ENCODE measurements at regions not wholly inside any gene's neighbourhood (a gene's known extent, or its start where the extent isn't known, plus 50 kb on each side); places are given as distances from the start of the nearest gene placed in this dataset.

DNA sequence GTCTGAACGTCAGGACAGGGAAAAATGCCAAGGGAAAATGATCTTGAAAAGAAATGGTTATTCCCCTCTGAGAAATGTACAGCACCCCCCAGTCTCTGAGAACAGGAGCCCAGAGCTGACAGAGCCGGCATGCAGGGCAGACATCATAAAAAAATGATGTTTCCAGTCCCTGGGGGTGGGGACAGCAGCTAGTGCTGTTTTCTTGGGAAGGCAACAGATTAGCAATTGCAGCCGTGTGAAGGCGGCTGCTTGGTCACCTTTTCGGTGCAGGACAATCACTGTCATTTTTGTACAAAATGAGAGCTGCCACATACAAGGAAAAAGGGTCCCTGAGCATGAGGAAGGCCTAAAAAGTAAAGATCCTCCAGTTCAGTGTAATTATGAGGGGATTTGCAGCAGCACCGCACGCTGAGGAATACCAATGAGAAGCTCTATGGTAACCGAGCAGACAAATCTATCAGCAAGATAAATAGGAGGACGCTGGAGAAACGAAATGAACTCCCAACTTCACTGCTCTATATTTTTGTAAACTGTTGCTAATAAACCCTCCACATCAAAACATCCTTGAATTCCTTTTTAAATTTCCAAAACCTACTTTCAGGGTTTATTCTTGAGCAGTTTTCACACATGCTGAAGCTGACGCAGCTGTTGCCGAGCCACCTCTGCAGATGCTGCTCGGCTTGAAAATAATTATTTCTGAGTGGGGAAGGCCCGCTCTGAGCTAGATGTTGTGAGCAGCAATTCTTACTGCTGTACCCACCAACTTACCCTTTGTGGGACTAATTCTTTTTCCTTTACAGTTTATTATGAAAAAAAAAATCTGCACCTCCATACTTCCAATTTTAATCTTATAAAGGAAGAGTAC lies 98.2 kb upstream of the NEBL start:
- no peak for DNase-seq

DNA sequence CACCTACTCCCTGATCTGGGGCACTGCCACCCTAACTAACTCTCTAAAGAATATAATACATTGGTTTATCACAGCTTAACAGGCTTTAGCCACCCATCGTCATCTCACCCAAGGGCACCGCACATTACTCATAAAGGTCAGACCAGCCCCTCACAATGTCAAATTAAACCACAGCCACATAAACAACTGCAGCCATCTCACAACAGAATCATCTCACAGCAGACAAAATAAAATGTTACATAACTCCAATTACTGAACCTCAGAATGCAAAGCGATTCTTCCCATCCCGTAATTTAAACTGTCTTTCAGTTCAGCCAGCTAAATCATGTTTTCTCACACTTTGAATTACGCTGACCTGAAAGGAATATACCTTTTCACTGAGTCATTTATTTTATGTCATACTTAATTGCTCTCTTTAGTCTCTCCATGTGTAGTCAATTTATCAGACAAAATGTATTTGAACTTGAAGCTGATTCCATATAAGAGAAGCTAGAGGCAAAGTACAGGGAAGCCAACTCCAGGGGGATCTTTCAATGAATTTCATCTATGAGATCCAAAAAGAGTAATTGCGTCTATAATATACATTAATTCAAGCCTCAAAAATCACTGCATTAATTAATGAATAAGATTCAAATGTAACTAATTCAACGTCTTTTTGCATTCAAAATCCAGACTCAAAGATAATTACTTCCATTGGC lies 96.9 kb upstream of the NEBL start:
- DNase-seq = no peak

DNA sequence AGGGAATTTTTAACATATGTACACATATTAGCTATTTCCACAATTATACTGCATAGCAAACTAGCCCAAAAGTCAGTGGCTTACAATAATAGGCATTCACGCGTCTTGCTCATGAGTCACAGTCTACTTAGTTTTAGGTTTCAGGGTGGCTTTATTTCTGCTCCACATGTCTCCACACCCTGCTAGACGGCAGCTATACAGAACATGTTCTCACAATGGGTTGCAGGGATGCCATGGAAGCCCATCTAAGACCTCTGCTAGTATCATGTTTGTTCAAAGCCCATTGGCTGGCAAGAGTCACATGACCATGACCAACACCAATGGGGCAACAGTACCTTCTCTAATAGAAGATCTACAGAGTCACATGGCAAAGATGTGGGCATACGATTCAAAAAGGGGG lies 96.3 kb upstream of the NEBL start:
- no peak for DNase-seq

DNA sequence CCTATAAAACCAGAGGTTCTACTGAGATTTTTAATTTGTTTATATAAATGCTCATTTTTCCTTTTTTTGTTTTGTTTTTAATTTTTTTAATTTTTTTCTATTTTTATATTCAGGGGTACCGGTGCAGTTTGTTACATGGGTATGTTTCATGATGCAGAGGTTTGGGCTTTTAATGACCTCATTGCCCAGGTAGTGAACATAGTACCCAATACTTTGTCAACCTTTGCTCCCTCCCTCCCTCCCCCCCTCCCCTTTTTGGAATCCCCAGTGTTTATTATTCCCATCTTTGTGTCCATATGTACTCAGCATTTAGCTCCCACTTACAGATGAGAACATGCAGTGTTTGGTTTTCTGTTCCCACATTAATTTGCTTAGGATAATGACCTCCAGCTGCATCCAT lies 94.4 kb upstream of the NEBL start:
- DNase-seq = no peak

DNA sequence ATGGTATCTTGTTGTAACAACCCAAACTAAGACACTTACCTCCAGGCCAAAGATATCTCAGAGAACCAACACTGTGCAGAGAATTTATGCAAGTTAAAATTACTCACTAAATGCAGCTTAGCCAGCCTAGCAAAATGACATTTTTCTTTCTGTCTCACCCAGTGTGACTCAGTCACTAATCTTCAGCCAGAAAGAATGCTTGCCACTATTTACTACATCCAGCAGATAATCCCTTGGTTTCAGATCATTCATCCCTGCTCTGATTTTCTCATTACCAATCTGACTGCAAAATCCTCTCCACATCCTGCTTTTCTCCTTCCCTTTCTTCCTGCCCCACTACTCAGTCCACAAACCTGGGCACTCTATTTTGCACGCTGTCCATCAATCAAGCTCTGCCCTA lies 93.5 kb upstream of the NEBL start:
- no peak for DNase-seq

DNA sequence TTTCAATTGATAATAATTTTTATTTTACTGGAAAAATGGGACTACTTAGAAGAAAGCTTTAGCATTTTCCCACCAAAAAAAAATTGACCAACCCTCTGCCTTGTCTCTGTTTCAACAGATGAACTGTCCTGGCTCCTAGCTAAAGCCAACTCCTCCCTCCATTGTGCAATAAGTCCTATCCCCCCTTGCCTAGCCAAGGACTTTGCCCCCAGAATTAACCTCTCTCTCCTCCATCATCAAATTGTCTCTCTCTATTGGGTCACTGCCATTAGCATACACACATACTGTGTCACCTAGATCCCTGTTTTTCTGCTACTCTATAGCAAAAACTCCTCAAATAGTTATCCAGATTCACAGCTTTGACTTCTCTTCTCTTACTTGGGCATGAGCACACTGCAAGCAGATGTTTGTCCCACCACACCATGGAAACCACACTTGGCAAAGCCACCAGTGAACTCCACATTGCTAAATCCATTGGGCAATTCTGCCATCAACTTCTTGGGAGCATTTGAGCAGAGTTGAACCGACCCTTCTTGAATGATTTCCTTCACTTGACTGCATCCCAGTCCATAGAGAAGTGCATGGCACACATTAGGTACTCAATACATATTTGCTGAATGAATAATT lies 91.4 kb upstream of the NEBL start:
- no peak for DNase-seq

DNA sequence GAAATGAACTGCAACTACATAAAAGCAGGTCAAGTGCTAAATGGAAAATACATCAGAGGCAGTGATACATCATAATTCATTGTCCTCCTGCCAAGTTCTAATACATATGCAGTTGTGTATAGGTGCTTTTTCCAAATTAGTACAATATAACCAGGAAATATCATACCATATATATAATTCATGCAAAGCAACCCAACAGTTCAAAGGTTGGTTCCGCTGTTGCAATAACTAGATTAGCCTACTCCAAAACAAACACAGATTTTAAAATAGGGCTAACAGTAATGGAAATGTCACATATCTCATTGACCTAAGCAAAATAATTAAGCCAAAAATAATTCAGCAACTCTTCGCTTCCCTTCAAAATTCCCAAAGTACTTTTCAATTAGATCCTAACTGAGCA lies 88.9 kb upstream of the NEBL start:
- no peak for DNase-seq

DNA sequence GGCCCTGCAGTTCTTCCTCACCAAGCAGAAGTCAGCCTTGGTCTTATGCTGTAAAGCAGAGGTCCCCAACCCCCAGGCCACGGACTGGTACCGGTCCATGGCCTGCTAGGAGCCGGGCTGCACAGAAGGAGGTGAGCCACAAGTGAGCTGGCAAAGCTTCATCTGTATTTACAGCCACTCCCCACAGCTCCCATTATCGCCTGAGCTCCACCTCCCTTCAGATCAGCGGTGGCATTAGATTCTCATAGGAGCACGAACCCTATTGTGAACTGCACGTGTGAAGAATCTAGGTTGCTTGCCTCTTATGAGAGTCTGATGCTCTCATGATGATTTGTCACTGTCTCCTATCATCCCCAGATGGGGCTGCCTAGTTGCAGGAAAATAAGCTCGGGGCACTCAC lies 87.6 kb upstream of the NEBL start:
- no peak for DNase-seq

DNA sequence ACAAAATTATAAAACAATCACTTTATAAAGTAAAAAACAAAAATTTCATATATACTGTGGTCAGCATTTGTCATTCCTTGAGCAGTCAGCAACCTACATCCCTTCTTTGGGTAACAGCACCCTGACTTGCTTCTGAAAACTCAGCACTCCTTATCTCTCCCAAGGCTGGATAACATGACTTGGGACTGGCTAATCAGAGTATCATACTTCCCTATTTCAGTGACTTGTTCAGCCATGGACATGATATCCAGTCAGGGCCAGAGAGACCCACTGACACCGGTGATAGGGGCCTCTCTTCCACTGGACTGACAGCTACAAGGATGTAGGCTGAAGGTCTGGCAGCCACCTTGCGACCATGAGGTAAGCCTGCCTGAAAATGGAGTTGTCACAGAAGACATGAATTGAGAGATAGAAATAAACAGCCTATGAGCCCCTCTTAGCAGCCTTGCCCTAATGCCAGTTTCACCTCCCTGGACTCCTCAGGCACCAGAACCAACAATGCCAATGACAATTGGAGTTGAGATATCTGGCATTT lies 84.4 kb upstream of the NEBL start:
- no peak for DNase-seq

DNA sequence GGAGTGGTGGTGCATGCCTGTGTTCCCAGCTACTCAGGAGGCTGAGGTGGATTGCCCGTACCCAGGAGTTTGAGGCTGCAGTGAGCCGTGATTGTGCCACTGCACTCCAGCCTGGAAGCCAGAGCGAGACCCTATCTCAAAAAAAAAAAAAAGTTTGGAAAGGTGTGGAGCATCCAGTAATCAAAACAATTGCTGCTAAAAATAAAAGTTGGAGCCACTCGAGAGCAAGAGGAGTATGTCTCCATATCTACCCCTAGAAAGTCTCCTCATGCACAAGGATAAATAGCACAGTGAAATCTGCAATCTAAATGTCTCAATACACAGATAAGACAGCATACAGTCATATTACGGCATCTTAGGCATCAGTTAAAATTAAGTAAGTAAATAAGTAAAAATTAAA lies 81.5 kb upstream of the NEBL start:
- DNase-seq = no peak

DNA sequence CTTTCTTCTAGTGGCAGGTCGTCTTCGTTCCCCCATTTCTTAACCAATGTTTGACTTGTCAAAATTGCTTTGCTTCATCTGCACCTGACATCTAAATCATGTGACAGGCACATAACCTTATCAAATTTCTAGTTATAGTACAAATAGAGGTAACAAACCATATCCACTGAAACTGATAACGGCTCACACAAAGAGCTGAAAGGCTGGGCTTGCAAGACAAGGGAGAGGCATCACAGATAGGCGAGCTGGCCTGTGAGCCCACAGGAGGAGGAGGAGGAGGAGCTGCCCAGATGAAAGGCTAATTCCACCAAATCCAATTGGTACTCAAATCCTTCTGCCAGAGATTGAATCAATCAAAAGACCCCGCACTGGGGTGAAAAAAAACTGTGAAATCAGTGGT lies 80.2 kb upstream of the NEBL start:
- DNase-seq = no peak

DNA sequence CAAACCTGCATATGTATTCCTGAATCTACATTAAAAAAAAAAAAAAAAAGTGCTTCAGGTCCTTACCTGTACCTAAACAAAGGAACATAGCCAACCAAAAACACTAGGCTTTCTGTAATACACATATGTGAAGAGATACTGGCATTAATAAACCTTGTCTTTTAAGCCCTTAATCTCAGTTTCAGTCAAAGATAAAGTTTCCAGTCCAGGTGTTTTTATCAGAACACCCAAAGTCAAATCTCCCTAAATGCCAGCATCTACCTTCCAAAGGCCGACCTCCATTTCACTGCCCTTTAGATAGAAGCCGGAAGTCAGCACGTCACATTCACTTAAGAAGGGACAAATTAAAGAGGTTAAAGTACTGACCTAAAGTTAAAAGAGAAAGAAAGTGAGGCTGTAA lies 79.8 kb upstream of the NEBL start:
- no peak for DNase-seq

DNA sequence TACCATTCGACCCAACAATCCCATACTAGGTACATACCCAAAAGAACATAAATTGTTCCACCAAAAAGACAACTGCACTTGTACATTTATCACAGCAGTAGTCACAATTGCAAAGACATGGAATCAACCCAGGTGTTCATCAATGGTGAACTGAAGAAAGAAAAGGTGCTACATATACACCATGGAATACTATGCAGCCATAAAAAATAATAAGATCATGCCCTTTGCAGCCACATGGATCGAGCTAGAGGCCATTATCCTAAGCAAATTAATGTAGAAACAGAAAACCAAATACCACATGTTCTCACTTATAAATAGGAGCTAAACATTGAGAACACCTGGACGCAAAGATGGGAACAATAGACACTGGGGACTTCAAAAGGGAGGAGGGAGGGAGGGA lies 79.3 kb upstream of the NEBL start:
- no peak for DNase-seq

DNA sequence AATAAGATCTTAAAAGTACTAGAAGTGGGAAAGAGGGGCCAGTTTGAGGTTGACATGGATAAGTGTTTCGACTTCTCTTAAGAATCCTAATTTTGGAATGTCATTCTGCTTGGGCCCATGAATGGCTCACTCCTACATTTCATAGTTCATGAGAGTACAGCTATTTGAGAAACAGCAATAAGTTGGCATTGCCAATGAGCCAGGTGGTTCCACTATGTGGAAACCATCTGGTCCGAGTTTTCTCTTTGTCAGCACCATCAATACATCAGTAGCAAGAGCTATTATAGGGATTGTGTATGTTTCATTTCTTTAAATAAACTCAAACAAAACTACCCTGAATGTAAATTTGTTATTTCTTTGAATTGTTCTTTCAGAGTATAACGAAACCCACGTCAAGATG lies 78.1 kb upstream of the NEBL start:
- no peak for DNase-seq

DNA sequence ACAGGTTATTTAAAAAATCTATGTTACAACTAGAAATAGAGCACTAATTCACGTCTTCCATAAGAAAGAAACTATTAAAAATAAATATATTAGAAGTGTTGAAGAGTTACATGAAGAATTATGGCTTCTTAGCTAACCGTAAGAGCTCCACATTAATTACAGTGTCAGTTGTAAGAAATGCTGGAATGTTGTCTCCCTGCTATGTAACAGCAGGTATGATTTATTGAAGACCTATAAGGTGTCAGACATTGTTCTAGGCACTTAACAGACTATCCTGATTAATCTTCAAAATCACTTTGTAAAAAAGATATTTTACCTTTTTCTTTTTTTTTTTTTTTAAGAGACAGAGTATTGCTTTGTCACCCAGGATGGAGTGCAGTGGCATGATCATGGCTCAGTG lies 75.8 kb upstream of the NEBL start:
- no peak for DNase-seq

DNA sequence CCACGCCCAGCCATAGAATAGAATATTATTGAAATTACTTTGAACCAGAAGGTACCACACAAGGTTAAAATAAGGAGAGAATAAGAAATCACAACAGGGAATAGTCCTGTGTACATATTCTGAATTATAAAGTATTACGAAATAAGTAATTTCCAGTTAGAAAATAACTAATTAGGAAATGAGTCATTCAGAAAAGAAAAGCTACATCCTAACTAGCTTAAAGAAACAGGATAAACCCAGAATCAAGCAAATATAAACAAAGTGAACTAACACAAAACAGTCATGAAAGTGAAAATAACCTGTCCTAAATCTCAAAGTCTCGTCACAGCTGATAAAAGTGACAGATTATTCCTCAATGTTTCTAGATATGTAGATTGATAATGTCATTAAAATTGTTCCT lies 74.8 kb upstream of the NEBL start:
- no peak for DNase-seq

DNA sequence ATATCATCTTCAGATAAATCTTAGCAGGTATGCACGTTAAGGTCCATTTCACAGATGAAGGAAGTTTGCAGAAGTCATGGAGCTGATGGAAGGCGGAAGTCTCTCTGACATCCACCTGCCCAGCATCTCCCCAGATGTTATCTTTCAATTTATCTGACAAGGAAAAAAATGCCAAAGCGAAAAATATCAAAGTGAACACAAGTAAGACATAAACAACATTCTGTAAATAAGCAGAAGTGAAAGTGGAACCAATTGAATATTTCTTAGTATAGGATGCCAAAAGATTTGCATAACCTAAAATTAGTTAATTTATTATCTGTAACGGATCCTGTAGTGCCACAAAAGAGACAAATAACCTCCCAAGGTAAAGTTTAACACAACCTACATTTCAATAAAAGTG lies 73.6 kb upstream of the NEBL start:
- no peak for DNase-seq

DNA sequence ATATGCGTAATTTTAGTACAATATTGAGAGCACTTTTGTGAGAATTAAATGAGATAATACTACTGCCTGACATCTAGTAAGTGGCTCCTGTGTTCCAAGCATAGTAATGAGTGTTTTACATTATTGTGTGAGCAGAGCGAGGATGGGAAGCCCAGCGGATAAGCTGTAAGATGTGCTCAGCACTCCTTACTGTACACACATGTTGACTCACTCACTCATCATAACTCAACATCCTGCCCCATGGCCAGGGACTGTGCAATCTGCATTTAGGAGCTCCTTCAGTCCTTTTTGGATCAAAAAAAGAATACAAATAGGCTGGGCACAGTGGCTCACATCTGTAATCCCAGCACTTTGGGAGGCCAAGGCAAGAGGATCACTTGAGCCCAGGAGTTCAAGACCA lies 72.9 kb upstream of the NEBL start:
- no peak for DNase-seq

DNA sequence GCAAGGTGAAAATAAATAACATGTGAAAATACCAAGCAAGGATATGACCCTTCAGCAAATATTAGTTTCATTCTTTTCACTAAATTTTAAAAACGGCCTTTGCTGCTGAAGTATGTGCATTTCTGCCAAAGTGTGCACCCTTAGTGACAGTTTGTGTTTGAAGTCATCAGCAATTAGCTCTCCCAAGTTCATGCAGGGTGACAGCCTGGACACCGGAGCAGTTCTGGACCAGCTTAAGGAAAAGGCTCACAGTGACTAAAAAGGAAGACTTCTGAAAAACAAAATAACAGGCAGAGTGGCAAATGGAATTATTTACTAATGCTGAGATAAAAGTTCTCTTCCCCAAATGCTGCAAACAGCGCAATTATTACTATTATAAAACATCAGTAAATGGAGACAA lies 69.3 kb upstream of the NEBL start:
- DNase-seq = no peak

DNA sequence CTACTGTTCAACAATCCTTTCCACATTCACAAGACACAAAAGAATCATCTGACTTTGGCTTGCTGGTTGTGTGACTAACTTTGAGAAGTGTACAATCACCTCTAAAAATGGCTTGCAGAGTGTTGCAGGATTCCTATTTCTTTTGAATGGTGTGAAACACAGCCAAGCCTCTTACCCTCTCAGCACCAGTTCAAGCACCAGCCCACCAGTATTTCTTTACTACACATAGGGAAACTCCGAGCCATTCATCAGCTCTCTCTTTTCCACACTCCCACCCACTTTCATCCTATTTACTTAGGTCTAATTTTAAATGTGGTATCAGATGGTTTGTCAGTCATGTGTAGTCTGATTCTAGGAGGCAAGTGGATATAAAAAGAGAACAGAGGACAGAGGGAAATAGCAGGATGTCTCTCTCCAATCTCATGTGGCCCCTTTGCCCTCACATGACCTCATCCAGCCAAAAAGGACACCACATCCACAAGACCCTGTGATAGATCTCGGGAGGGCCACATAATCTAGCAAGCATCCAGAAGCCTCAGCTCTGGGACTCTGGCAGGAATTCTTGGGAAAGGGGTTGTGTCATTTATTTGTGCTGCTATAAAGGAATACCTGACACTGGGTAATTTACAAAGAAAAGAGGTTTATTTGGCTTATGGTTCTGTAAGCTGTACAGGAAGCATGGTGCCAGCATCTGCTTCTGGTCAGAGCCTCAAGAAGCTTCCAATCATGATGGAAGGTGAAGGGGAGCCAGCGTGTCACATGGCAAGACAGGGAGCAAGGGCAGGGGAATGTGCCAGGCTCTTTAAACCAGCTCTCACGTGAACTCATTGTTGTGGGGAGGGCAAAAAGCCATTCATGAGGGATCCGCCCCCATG lies 66.8 kb upstream of the NEBL start:
- no peak for DNase-seq

DNA sequence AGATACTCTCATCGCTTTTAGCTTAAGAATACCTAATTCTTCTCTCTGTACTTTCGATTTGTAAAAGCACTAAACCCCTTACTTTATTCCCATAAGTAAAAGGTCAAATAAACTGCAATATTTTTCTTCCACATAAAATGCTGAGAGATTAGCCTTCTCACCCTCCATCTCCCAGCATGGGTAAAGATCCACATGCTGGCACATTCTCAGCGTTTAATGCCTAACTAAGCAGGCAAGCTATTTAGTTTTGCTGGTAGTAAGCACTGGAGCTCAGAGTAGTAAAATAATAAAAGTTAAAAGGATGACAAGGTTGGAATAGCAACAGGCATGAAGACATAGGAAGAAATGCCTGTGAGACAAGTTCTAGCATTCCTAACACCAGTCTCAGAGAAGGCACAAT lies 65.9 kb upstream of the NEBL start:
- DNase-seq = no peak

DNA sequence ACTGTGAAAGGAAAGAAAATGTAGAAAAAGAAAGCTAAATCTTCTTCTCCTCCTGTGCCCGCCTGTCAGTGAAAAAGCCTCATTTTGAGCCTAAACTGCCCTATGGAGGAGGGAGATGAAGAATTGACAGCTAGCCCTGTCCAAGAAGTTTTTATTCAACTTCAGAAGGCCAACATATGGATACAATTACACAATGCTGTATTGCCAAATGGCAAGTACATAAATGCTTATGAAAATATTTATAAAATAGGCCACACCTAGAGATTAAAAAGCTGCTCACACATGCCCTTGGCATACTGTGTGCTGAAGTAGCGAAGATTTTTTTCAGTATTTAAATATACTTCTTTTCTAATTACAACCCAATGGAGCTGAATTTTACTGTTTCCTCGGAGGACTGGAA lies 65.1 kb upstream of the NEBL start:
- DNase-seq = no peak

DNA sequence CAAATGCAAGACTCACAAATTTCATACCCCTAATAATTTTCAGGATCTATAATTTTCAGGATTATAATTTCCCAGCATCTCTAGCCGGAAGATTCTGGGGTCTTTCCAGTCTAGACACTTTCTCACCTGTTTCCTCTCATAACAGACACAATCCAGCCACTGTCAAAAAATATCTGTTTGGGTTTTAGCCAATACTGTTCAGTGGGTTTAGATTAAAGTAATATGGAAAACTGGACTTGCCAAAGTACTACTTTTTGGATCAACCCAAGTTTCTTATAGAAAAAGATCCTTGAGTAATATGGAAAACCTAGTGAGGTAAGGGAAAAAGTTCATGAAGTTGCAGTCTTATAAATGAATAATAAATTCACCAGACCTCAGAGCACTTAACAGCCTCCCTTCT lies 62.1 kb upstream of the NEBL start:
- DNase-seq = no peak
